Peyer's patch (tissue), 4 donors: ENCODE measurements at regions not wholly inside any gene's neighbourhood (a gene's known extent, or its start where the extent isn't known, plus 50 kb on each side); places are given as distances from the start of the nearest gene placed in this dataset.

Experiments used
- DNase-seq, 3 donors: peaks; one replicate each; pipeline ENCODE4 v3.0.0-alpha.2; 2017 to 2019
- H3K27ac ChIP-seq, 4 donors: fragments of 200-600 bp; sonication (generic); one replicate each; pipeline ENCODE4 v1.5.1; 2016 to 2019
- H3K27me3 ChIP-seq, 2 donors: fragments of 200-600 bp; sonication (generic); one replicate each; pipeline ENCODE4 v1.5.1; 2019
- H3K36me3 ChIP-seq, 3 donors: fragments of 200-600 bp; sonication (generic); one replicate each; pipeline ENCODE4 v1.5.1; 2016 to 2019
- H3K4me1 ChIP-seq, 4 donors: fragments of 200-600 bp; sonication (generic); one replicate each; pipeline ENCODE4 v1.5.1; 2016 to 2019
- H3K4me3 ChIP-seq, 4 donors: fragments of 200-600 bp; sonication (generic); 1 replicate in 3 of 4; 2 replicates in 1 of 4; pipeline ENCODE4 v1.5.1; 2016 to 2019; ENCODE audit warnings: mild to moderate bottlenecking in 1 of 4
- H3K9me3 ChIP-seq, 4 donors: fragments of 200-600 bp; sonication (generic); one replicate each; pipeline ENCODE4 v1.5.1; 2016 to 2019; ENCODE audit warnings: mild to moderate bottlenecking in 1 of 4
- CTCF ChIP-seq, 6 experiments: fragments of 450-650 bp in 4 of 6; fragments of 200-600 bp in 2 of 6; sonication (generic) in 1 of 6; IDR thresholded peaks; one replicate each; pipeline ENCODE4 v1.5.1; 2017 to 2019; ENCODE audit warnings: antibody characterized with exemption in 6 of 6, mild to moderate bottlenecking in 3 of 6, moderate library complexity in 1 of 6
- POLR2A ChIP-seq, 2 donors: fragments of 450-650 bp; IDR thresholded peaks; one replicate each; pipeline ENCODE4 v1.5.1; 2017; ENCODE audit warnings: antibody characterized with exemption in 2 of 2, mild to moderate bottlenecking in 2 of 2, moderate library complexity in 2 of 2

DNA sequence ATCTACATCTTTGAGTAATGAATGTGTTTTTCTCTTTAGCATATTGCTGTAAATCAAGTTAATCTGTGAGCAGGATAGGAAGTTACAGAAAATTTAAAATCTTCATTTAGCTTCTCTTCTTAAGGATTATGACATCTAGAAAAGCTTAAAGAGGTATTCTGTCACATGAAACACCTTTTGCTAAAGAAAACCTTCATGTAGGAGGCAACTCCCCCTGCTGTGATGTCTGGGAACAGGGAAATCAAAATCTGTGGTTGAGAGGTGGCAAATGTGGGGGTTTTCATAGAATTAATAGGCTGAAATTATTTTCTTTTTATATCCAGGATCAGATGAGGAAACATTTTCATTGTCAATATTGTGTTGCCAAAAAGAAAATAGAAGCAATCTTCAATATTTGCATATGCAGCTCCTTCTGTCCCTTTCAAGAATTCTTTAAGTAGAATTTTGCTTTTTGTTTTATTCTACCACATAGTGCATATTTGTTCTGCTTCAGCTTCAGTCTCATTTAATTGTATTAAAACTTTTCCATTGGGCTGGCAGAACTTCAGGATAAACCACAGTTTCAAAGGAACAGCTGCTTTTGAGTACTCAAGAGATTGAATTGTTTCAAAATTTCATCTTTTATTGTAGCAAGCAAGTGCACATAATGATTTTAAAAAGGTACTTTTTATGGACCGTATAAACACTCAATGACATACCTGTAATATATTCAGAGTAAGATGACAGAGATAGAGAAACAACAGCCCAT lies 128.4 kb downstream of the RAP2B start:
- no peaks in the 10 kb centered on the region for H3K9me3 ChIP-seq
- TF ChIP-seq POLR2A (IDR thresholded peaks at IDR 0.05) (no peak), CTCF (IDR thresholded peaks at IDR 0.05) (peak in 2 of 6 experiments; percentile 15 to 19)
- no peaks in the 10 kb centered on the region for H3K4me1 ChIP-seq
- DNase-seq, result no peak
- H3K27me3 ChIP-seq, result no peaks in the 10 kb centered on the region
- no peak overlapping the region for H3K27ac ChIP-seq
- H3K36me3 ChIP-seq, result no peaks in the 10 kb centered on the region
- H3K4me3 ChIP-seq, result no peak overlapping the region

DNA sequence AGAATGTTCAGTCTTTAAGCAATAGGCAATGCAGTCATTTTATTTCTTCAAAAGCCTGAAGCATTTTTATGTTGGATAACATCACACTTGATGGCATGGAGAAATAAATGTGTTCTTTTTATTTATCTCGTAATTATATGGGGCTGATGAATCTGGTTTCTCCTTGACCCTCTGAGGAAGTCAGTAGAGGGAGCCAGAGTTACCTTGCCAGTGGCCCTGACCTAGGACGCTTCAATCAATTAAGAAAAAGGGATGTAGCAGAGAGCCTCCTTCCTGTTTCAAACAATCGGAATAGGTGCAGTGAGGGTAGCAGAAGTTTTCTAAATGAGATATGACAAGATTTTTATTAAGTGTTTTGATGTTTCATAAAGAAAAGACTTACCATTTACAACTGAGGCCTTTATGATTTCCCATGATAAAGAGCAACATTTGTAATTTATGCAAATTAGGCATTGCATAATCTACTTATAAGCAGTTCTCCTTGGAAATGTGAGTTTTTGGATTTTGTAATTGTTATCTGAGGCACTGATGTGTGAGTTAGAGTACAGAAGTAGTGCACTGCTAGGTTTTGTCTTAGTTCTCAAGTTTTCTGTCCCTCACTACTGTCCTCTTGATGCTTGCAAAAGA lies 129.1 kb downstream of the RAP2B start:
- DNase-seq, result no peak
- Histone ChIP-seq H3K27me3 (no peaks in the 10 kb centered on the region), H3K4me1 (no peaks in the 10 kb centered on the region)

GRCh38 chr3:153293265-153293664 lies 131.2 kb downstream of the RAP2B start:
- TF ChIP-seq CTCF (IDR thresholded peaks at IDR 0.05) (no peak), POLR2A (IDR thresholded peaks at IDR 0.05) (no peak)
- Histone ChIP-seq H3K27me3 (no peaks in the 10 kb centered on the region), H3K36me3 (no peaks in the 10 kb centered on the region), H3K4me3 (no peak overlapping the region), H3K9me3 (no peaks in the 10 kb centered on the region), H3K4me1 (no peaks in the 10 kb centered on the region), H3K27ac (no peak overlapping the region)
- no peak for DNase-seq

More for the DNA sequence above, 129.1 kb downstream of the RAP2B start:
- no peak overlapping the region for H3K4me3 ChIP-seq
- TF ChIP-seq CTCF (IDR thresholded peaks at IDR 0.05), result peak in 4 of 6 experiments; percentile 18 to 35 (median 28)
- TF ChIP-seq POLR2A (IDR thresholded peaks at IDR 0.05), result no peak
- H3K27ac ChIP-seq, result no peak overlapping the region
- H3K36me3 ChIP-seq, result no peaks in the 10 kb centered on the region
- no peaks in the 10 kb centered on the region for H3K9me3 ChIP-seq

DNA sequence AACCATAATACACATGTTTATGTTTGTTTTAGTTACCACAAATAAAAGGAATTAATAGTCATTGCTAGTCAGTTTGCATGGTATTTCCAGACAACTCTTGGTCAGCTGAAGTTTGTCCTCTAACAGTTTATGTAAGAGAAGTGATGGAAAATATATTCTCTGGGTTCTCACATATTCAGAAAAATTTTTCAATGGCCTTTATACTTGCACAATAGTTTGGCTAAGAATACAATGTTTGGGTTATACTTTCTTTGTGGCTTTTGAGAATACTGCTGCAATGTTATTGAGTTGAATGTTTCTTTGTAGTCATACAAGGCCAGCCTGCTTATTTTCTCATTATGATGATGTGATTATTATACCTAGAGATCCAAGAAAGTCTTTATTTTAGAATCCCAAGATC lies 133.9 kb downstream of the RAP2B start:
- Histone ChIP-seq H3K27me3 (no peaks in the 10 kb centered on the region), H3K27ac (no peak overlapping the region), H3K9me3 (no peaks in the 10 kb centered on the region), H3K36me3 (no peaks in the 10 kb centered on the region), H3K4me3 (no peak overlapping the region), H3K4me1 (no peaks in the 10 kb centered on the region)
- TF ChIP-seq CTCF (IDR thresholded peaks at IDR 0.05) (no peak), POLR2A (IDR thresholded peaks at IDR 0.05) (no peak)
- no peak for DNase-seq

- Histone ChIP-seq H3K9me3 (no peaks in the 10 kb centered on the region), H3K4me3 (no peak overlapping the region), H3K27me3 (no peaks in the 10 kb centered on the region), H3K36me3 (no peaks in the 10 kb centered on the region), H3K27ac (no peak overlapping the region), H3K4me1 (no peaks in the 10 kb centered on the region)
- TF ChIP-seq POLR2A (IDR thresholded peaks at IDR 0.05) (no peak), CTCF (IDR thresholded peaks at IDR 0.05) (no peak)
- DNase-seq, result no peak
Observed at GRCh38 chr3:153305189-153305588, 143.2 kb downstream of the RAP2B start.
